ENCODE measurements at regions not wholly inside any gene's neighbourhood (a gene's known extent, or its start where the extent isn't known, plus 50 kb on each side); places are given as distances from the start of the nearest gene placed in this dataset.

- Histone ChIP-seq H3K9ac (ENCODE audit: low read depth, low read length, poor library complexity) (no peak overlapping the region), H3K4ac (ENCODE audit: low read length) (no peak overlapping the region), H3K4me2 (ENCODE audit: insufficient read depth, low read length, poor library complexity, severe bottlenecking) (no peak overlapping the region), H3K79me1 (ENCODE audit: low read depth, low read length) (no peaks in the 10 kb centered on the region), H3K27me3 (ENCODE audit: control insufficient read depth in 3 of 3, insufficient read depth in 3 of 3, low read depth in 1 of 3, low read length in 3 of 3) (no peaks in the 10 kb centered on the region), H3K27ac (replicated peaks; ENCODE audit: low read length) (no peak overlapping the region), H3K18ac (ENCODE audit: low read length) (no peak overlapping the region), H3K4me1 (ENCODE audit: control insufficient read depth in 2 of 2, insufficient read depth in 1 of 2, low read depth in 1 of 2, low read length in 2 of 2) (peaks cover 0 to 4% of the 10 kb centered on the region in 2 donors), H3K14ac (ENCODE audit: low read length) (no peak overlapping the region), H4K8ac (ENCODE audit: low read depth, low read length) (no peak overlapping the region), H2AK5ac (ENCODE audit: low read depth, low read length) (no peak overlapping the region), H2BK120ac (ENCODE audit: low read depth, low read length) (no peak overlapping the region), H2BK12ac (ENCODE audit: low read length) (no peak overlapping the region), H2AFZ (ENCODE audit: low read length) (no peak overlapping the region), H3K4me3 (ENCODE audit: low read length in 2 of 2) (no peak overlapping the region), H2BK5ac (ENCODE audit: low read length) (no peak overlapping the region), H3K36me3 (replicated peaks in 1 of 2; ENCODE audit: control insufficient read depth in 2 of 2, insufficient read depth in 2 of 2, low read length in 2 of 2) (no peaks in the 10 kb centered on the region), H3K9me3 (replicated peaks in 1 of 2; ENCODE audit: control insufficient read depth in 2 of 2, insufficient read depth in 1 of 2, low read depth in 1 of 2, low read length in 2 of 2) (peaks cover 0 to 1% of the 10 kb centered on the region in 2 donors), H2BK15ac (ENCODE audit: low read length) (no peak overlapping the region), H3K23ac (ENCODE audit: low read depth, low read length, poor library complexity) (no peak overlapping the region), H4K91ac (ENCODE audit: low read depth, low read length, poor library complexity) (no peak overlapping the region)
- WGBS, 2 donors (ENCODE audit: extremely low coverage in 2 of 2, insufficient read length in 2 of 2, insufficient replicate concordance in 1 of 2): no CpG with 5 or more reads among the region's 8 CpGs
- no peak for DNase-seq (ENCODE audit: low spot score)
These were observed 374.6 kb downstream of the CTTN start for GRCh38 chr11:70772950-70773349.

- Histone ChIP-seq H3K27me3 (ENCODE audit: control insufficient read depth in 3 of 3, insufficient read depth in 3 of 3, low read depth in 1 of 3, low read length in 3 of 3) (no peaks in the 10 kb centered on the region), H2AFZ (ENCODE audit: low read length) (no peak overlapping the region), H2AK5ac (ENCODE audit: low read depth, low read length) (no peak overlapping the region), H2BK12ac (ENCODE audit: low read length) (no peak overlapping the region), H4K91ac (ENCODE audit: low read depth, low read length, poor library complexity) (no peak overlapping the region), H2BK120ac (ENCODE audit: low read depth, low read length) (no peak overlapping the region), H3K18ac (ENCODE audit: low read length) (no peak overlapping the region), H3K9ac (ENCODE audit: low read depth, low read length, poor library complexity) (no peak overlapping the region), H2BK5ac (ENCODE audit: low read length) (no peak overlapping the region), H3K4ac (ENCODE audit: low read length) (no peak overlapping the region), H3K36me3 (replicated peaks in 1 of 2; ENCODE audit: control insufficient read depth in 2 of 2, insufficient read depth in 2 of 2, low read length in 2 of 2) (no peaks in the 10 kb centered on the region), H2BK15ac (ENCODE audit: low read length) (no peak overlapping the region), H3K4me3 (ENCODE audit: low read length in 2 of 2) (no peak overlapping the region), H3K9me3 (replicated peaks in 1 of 2; ENCODE audit: control insufficient read depth in 2 of 2, insufficient read depth in 1 of 2, low read depth in 1 of 2, low read length in 2 of 2) (peaks cover 0 to 1% of the 10 kb centered on the region in 2 donors), H3K23ac (ENCODE audit: low read depth, low read length, poor library complexity) (no peak overlapping the region), H3K27ac (replicated peaks; ENCODE audit: low read length) (no peak overlapping the region), H3K79me1 (ENCODE audit: low read depth, low read length) (no peaks in the 10 kb centered on the region), H3K4me2 (ENCODE audit: insufficient read depth, low read length, poor library complexity, severe bottlenecking) (no peak overlapping the region), H4K8ac (ENCODE audit: low read depth, low read length) (no peak overlapping the region), H3K14ac (ENCODE audit: low read length) (no peak overlapping the region), H3K4me1 (ENCODE audit: control insufficient read depth in 2 of 2, insufficient read depth in 1 of 2, low read depth in 1 of 2, low read length in 2 of 2) (peaks cover 4 to 11% of the 10 kb centered on the region in 2 donors)
- WGBS, 2 donors (ENCODE audit: extremely low coverage in 2 of 2, insufficient read length in 2 of 2, insufficient replicate concordance in 1 of 2): no CpG with 5 or more reads among the region's 12 CpGs
- no peak for DNase-seq (ENCODE audit: low spot score)
These were observed 377.2 kb downstream of the CTTN start for GRCh38 chr11:70775386-70776075.

- Histone ChIP-seq H3K36me3 (replicated peaks in 1 of 2; ENCODE audit: control insufficient read depth in 2 of 2, insufficient read depth in 2 of 2, low read length in 2 of 2) (no peaks in the 10 kb centered on the region), H2AFZ (ENCODE audit: low read length) (no peak overlapping the region), H4K91ac (ENCODE audit: low read depth, low read length, poor library complexity) (no peak overlapping the region), H3K4ac (ENCODE audit: low read length) (no peak overlapping the region), H3K4me1 (ENCODE audit: control insufficient read depth in 2 of 2, insufficient read depth in 1 of 2, low read depth in 1 of 2, low read length in 2 of 2) (peaks cover 3 to 11% of the 10 kb centered on the region in 2 donors), H2BK5ac (ENCODE audit: low read length) (no peak overlapping the region), H2BK15ac (ENCODE audit: low read length) (no peak overlapping the region), H2AK5ac (ENCODE audit: low read depth, low read length) (no peak overlapping the region), H3K4me2 (ENCODE audit: insufficient read depth, low read length, poor library complexity, severe bottlenecking) (no peak overlapping the region), H2BK12ac (ENCODE audit: low read length) (no peak overlapping the region), H3K27me3 (ENCODE audit: control insufficient read depth in 3 of 3, insufficient read depth in 3 of 3, low read depth in 1 of 3, low read length in 3 of 3) (no peaks in the 10 kb centered on the region), H4K8ac (ENCODE audit: low read depth, low read length) (no peak overlapping the region), H3K79me1 (ENCODE audit: low read depth, low read length) (no peaks in the 10 kb centered on the region), H3K27ac (replicated peaks; ENCODE audit: low read length) (no peak overlapping the region), H3K14ac (ENCODE audit: low read length) (no peak overlapping the region), H3K9ac (ENCODE audit: low read depth, low read length, poor library complexity) (no peak overlapping the region), H3K23ac (ENCODE audit: low read depth, low read length, poor library complexity) (no peak overlapping the region), H3K18ac (ENCODE audit: low read length) (no peak overlapping the region), H3K9me3 (replicated peaks in 1 of 2; ENCODE audit: control insufficient read depth in 2 of 2, insufficient read depth in 1 of 2, low read depth in 1 of 2, low read length in 2 of 2) (peaks cover 0 to 1% of the 10 kb centered on the region in 2 donors), H3K4me3 (ENCODE audit: low read length in 2 of 2) (no peak overlapping the region), H2BK120ac (ENCODE audit: low read depth, low read length) (no peak overlapping the region)
- no peak for DNase-seq (ENCODE audit: low spot score)
These were observed 378.7 kb downstream of the CTTN start for GRCh38 chr11:70776914-70777532.

DNA sequence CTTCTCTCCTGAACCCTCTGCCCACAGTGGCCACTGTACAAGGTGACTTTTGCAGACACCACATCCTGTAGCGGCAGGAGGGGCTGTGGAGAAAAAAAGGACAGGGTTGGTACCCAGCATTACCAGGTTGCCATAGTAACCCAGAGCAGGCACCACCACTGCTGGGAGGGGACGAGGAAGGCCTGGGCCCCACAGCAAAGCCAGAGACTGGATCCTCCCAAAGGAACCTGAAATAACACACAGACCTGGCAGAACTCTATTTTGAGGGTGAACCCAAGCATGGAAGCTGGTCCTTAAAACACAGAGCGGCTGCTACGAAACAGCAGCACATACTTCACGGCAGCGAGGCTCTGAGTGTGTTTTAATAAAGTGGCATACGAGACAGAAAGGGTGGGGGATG lies 380.6 kb downstream of the CTTN start:
- Histone ChIP-seq H3K4me1 (ENCODE audit: control insufficient read depth in 2 of 2, insufficient read depth in 1 of 2, low read depth in 1 of 2, low read length in 2 of 2) (peaks cover 0 to 11% of the 10 kb centered on the region in 2 donors), H3K79me1 (ENCODE audit: low read depth, low read length) (no peaks in the 10 kb centered on the region), H3K4ac (ENCODE audit: low read length) (no peak overlapping the region), H2BK120ac (ENCODE audit: low read depth, low read length) (no peak overlapping the region), H4K91ac (ENCODE audit: low read depth, low read length, poor library complexity) (no peak overlapping the region), H2AFZ (ENCODE audit: low read length) (no peak overlapping the region), H2BK5ac (ENCODE audit: low read length) (no peak overlapping the region), H3K27me3 (ENCODE audit: control insufficient read depth in 3 of 3, insufficient read depth in 3 of 3, low read depth in 1 of 3, low read length in 3 of 3) (no peaks in the 10 kb centered on the region), H2AK5ac (ENCODE audit: low read depth, low read length) (peak overlapping the region; percentile 18), H2BK15ac (ENCODE audit: low read length) (no peak overlapping the region), H3K9ac (ENCODE audit: low read depth, low read length, poor library complexity) (no peak overlapping the region), H2BK12ac (ENCODE audit: low read length) (no peak overlapping the region), H3K4me2 (ENCODE audit: insufficient read depth, low read length, poor library complexity, severe bottlenecking) (no peak overlapping the region), H3K9me3 (replicated peaks in 1 of 2; ENCODE audit: control insufficient read depth in 2 of 2, insufficient read depth in 1 of 2, low read depth in 1 of 2, low read length in 2 of 2) (no peaks in the 10 kb centered on the region), H3K36me3 (replicated peaks in 1 of 2; ENCODE audit: control insufficient read depth in 2 of 2, insufficient read depth in 2 of 2, low read length in 2 of 2) (no peaks in the 10 kb centered on the region), H3K23ac (ENCODE audit: low read depth, low read length, poor library complexity) (no peak overlapping the region), H3K18ac (ENCODE audit: low read length) (no peak overlapping the region), H3K4me3 (ENCODE audit: low read length in 2 of 2) (no peak overlapping the region), H3K27ac (replicated peaks; ENCODE audit: low read length) (no peak overlapping the region), H4K8ac (ENCODE audit: low read depth, low read length) (no peak overlapping the region), H3K14ac (ENCODE audit: low read length) (no peak overlapping the region)
- WGBS, 2 donors (ENCODE audit: extremely low coverage in 2 of 2, insufficient read length in 2 of 2, insufficient replicate concordance in 1 of 2): no CpG with 5 or more reads among the region's 7 CpGs
- no peak for DNase-seq (ENCODE audit: low spot score)
